Uterus (tissue), 2 donors: ENCODE measurements at regions not wholly inside any gene's neighbourhood (a gene's known extent, or its start where the extent isn't known, plus 50 kb on each side); places are given as distances from the start of the nearest gene placed in this dataset.

Experiments
- POLR2A ChIP-seq, 2 donors: fragments of 450-650 bp; IDR thresholded peaks; one replicate each; pipeline ENCODE4 v1.6.1; 2016; ENCODE audit warnings: antibody characterized with exemption in 2 of 2, mild to moderate bottlenecking in 1 of 2, moderate library complexity in 1 of 2
- TF ChIP-seq, protein P1 (sequence below), 4 experiments: fragments of 200-600 bp in 2 of 4; fragments of 450-650 bp in 2 of 4; sonication (generic) in 2 of 4; IDR thresholded peaks; one replicate each; pipeline ENCODE4 v1.5.1; 2016 to 2019; ENCODE audit warnings: antibody characterized with exemption in 4 of 4, mild to moderate bottlenecking in 2 of 4, moderate library complexity in 1 of 4

- TF ChIP-seq, protein P1, sequence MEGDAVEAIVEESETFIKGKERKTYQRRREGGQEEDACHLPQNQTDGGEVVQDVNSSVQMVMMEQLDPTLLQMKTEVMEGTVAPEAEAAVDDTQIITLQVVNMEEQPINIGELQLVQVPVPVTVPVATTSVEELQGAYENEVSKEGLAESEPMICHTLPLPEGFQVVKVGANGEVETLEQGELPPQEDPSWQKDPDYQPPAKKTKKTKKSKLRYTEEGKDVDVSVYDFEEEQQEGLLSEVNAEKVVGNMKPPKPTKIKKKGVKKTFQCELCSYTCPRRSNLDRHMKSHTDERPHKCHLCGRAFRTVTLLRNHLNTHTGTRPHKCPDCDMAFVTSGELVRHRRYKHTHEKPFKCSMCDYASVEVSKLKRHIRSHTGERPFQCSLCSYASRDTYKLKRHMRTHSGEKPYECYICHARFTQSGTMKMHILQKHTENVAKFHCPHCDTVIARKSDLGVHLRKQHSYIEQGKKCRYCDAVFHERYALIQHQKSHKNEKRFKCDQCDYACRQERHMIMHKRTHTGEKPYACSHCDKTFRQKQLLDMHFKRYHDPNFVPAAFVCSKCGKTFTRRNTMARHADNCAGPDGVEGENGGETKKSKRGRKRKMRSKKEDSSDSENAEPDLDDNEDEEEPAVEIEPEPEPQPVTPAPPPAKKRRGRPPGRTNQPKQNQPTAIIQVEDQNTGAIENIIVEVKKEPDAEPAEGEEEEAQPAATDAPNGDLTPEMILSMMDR (IDR thresholded peaks at IDR 0.05), result no peak
- TF ChIP-seq POLR2A (IDR thresholded peaks at IDR 0.05), result no peak
Measured at GRCh38 chr15:38698254-38698653, 133.6 kb upstream of the RASGRP1 start.
